ENCODE measurements at regions not wholly inside any gene's neighbourhood (a gene's known extent, or its start where the extent isn't known, plus 50 kb on each side); places are given as distances from the start of the nearest gene placed in this dataset.

DNA sequence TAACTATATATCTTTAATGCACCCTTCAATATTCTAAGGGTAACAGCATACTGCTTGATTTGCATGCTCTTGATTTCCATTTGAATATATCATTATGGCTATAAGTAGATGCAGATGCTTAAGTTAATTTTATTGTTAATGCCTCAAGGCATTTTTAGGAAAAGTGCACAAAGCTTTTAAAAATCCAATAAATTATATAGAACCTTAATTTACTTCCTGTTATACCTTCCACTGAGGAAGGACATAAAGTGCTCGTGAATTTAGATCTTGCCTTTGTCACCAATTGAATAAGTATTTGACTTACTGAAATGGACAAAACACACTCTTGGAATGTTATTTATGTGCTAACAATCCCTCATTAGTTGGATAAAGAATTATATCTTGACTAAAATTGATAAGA, 276.7 kb upstream of the CCDC54 start:
- no peaks in the 10 kb centered on the region for H4K20me1 ChIP-seq (ENCODE audit: insufficient read depth, low read length)
- no peak for TF ChIP-seq EZH2phosphoT487 (IDR thresholded peaks at IDR 0.05; ENCODE audit: low read depth)
- TF ChIP-seq, protein P1, sequence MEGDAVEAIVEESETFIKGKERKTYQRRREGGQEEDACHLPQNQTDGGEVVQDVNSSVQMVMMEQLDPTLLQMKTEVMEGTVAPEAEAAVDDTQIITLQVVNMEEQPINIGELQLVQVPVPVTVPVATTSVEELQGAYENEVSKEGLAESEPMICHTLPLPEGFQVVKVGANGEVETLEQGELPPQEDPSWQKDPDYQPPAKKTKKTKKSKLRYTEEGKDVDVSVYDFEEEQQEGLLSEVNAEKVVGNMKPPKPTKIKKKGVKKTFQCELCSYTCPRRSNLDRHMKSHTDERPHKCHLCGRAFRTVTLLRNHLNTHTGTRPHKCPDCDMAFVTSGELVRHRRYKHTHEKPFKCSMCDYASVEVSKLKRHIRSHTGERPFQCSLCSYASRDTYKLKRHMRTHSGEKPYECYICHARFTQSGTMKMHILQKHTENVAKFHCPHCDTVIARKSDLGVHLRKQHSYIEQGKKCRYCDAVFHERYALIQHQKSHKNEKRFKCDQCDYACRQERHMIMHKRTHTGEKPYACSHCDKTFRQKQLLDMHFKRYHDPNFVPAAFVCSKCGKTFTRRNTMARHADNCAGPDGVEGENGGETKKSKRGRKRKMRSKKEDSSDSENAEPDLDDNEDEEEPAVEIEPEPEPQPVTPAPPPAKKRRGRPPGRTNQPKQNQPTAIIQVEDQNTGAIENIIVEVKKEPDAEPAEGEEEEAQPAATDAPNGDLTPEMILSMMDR (IDR thresholded peaks at IDR 0.05; ENCODE audit: low read depth, low read length): no peak
- no peak overlapping the region for H3K4me3 ChIP-seq (ENCODE audit: low read length)
- no peak overlapping the region for H3K27ac ChIP-seq (ENCODE audit: low read length)
- H3K9ac ChIP-seq (ENCODE audit: low read length): no peak overlapping the region
- H3K79me2 ChIP-seq (ENCODE audit: low read length): no peaks in the 10 kb centered on the region
- no peaks in the 10 kb centered on the region for H3K9me3 ChIP-seq (ENCODE audit: insufficient read depth, low read length)
- H3K27me3 ChIP-seq (ENCODE audit: low read depth, low read length): no peaks in the 10 kb centered on the region; the same call in 1 of the 2 replicates
- H3K4me1 ChIP-seq (ENCODE audit: low read length): no peaks in the 10 kb centered on the region
- H2AFZ ChIP-seq (ENCODE audit: low read depth, low read length): no peak overlapping the region
- no peaks in the 10 kb centered on the region for H3K36me3 ChIP-seq (replicated peaks; ENCODE audit: low read depth, low read length)
- no peak overlapping the region for H3K4me2 ChIP-seq (ENCODE audit: low read length)

DNA sequence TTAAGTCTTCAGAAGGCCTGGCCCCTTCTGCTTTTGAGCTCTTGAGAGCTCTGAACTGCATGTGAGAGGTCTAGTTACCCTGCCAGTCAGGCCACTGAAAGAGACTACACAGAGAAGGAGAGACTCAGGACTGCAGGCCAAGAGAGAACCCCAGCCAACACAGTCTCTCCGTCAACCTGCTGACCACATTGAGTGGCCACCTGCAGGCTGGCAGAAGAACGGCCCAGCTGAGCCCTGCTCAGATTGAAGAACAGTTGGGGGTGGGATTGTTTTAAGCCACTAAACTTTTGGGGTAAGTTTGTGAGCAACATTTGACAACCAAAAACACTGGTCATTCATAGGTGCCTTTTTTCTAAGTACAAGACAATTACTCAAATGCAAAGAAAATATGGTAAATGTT, 273.5 kb upstream of the CCDC54 start:
- H3K9ac ChIP-seq (ENCODE audit: low read length): no peak overlapping the region
- H3K9me3 ChIP-seq (ENCODE audit: insufficient read depth, low read length): no peaks in the 10 kb centered on the region
- no peaks in the 10 kb centered on the region for H3K27me3 ChIP-seq (ENCODE audit: low read depth, low read length)
- H3K4me2 ChIP-seq (ENCODE audit: low read length): no peak overlapping the region
- TF ChIP-seq, protein P1 (IDR thresholded peaks at IDR 0.05; ENCODE audit: low read depth, low read length): no peak
- TF ChIP-seq EZH2phosphoT487 (IDR thresholded peaks at IDR 0.05; ENCODE audit: low read depth): no peak
- H4K20me1 ChIP-seq (ENCODE audit: insufficient read depth, low read length): no peaks in the 10 kb centered on the region
- no peak overlapping the region for H3K4me3 ChIP-seq (ENCODE audit: low read length)
- H2AFZ ChIP-seq (ENCODE audit: low read depth, low read length): no peak overlapping the region
- no peaks in the 10 kb centered on the region for H3K36me3 ChIP-seq (replicated peaks; ENCODE audit: low read depth, low read length)
- H3K79me2 ChIP-seq (ENCODE audit: low read length): no peaks in the 10 kb centered on the region
- H3K27ac ChIP-seq (ENCODE audit: low read length): no peak overlapping the region
- no peaks in the 10 kb centered on the region for H3K4me1 ChIP-seq (ENCODE audit: low read length)

DNA sequence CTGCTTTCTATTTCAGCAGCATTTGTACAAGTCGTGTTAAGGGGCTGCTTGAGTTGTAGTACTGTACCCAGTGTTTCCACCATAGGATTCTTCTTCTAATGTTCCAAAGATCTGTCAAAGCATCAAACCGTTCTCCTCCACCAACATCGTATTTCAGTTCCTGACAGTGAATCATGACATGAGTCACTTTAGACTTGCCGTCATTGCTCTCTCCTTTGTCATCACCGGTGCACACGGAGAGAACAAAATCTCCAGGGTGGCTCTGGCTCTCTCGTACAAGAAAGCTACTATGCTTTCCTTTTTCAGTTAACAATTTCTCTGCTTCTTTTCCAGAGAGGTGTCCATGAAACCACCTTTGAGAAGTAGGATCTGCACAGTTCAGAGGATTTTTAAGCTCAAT, 270.9 kb upstream of the CCDC54 start:
- no peaks in the 10 kb centered on the region for H3K36me3 ChIP-seq (replicated peaks; ENCODE audit: low read depth, low read length)
- H3K79me2 ChIP-seq (ENCODE audit: low read length): no peaks in the 10 kb centered on the region
- H3K27ac ChIP-seq (ENCODE audit: low read length): no peak overlapping the region
- no peak for TF ChIP-seq EZH2phosphoT487 (IDR thresholded peaks at IDR 0.05; ENCODE audit: low read depth)
- TF ChIP-seq, protein P1 (IDR thresholded peaks at IDR 0.05; ENCODE audit: low read depth, low read length): no peak
- H3K27me3 ChIP-seq (ENCODE audit: low read depth, low read length): no peaks in the 10 kb centered on the region
- H3K4me3 ChIP-seq (ENCODE audit: low read length): no peak overlapping the region
- no peak overlapping the region for H2AFZ ChIP-seq (ENCODE audit: low read depth, low read length)
- H3K4me2 ChIP-seq (ENCODE audit: low read length): no peak overlapping the region
- H3K9ac ChIP-seq (ENCODE audit: low read length): no peak overlapping the region
- no peaks in the 10 kb centered on the region for H4K20me1 ChIP-seq (ENCODE audit: insufficient read depth, low read length)
- H3K4me1 ChIP-seq (ENCODE audit: low read length): no peaks in the 10 kb centered on the region
- no peaks in the 10 kb centered on the region for H3K9me3 ChIP-seq (ENCODE audit: insufficient read depth, low read length)

DNA sequence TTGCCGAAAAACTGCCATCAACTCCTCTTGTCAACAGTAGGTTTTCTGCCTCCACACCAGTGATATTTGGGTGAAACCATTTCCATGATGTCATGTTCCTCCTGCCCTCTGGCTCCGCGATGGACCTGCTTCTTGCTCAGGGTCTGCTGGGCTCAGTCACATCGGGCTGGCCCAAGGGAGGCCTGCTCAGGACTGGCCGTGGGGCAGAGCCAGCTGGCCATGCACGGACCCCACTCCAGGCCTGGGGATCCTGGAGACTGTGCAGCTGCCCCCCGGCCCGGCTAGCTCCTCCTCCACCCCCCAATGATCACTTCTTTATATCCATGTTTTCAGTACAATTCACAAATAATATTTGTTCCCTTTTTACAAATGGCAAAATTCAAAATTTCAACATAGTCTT, 270.3 kb upstream of the CCDC54 start:
- Histone ChIP-seq H3K9me3 (ENCODE audit: insufficient read depth, low read length) (no peaks in the 10 kb centered on the region), H3K79me2 (ENCODE audit: low read length) (no peaks in the 10 kb centered on the region), H4K20me1 (ENCODE audit: insufficient read depth, low read length) (no peaks in the 10 kb centered on the region), H3K4me3 (ENCODE audit: low read length) (no peak overlapping the region), H3K4me2 (ENCODE audit: low read length) (no peak overlapping the region), H3K36me3 (replicated peaks; ENCODE audit: low read depth, low read length) (no peaks in the 10 kb centered on the region), H3K9ac (ENCODE audit: low read length) (no peak overlapping the region), H3K4me1 (ENCODE audit: low read length) (no peaks in the 10 kb centered on the region), H3K27ac (ENCODE audit: low read length) (no peak overlapping the region), H2AFZ (ENCODE audit: low read depth, low read length) (no peak overlapping the region), H3K27me3 (ENCODE audit: low read depth, low read length) (no peaks in the 10 kb centered on the region)
- TF ChIP-seq EZH2phosphoT487 (IDR thresholded peaks at IDR 0.05; ENCODE audit: low read depth): no peak
- TF ChIP-seq, protein P1 (IDR thresholded peaks at IDR 0.05; ENCODE audit: low read depth, low read length): no peak
